ENCODE measurements at regions not wholly inside any gene's neighbourhood (a gene's known extent, or its start where the extent isn't known, plus 50 kb on each side); places are given as distances from the start of the nearest gene placed in this dataset.
A peak's percentile ranks its signal among the peaks of the same experiment; 100 is the strongest.

GRCh38 chr15:29382862-29383261, 113.2 kb upstream of the NSMCE3 start:
- H3K9ac ChIP-seq (ENCODE audit: insufficient read depth in 1 of 2, low read length in 2 of 2): no peak overlapping the region
- H3K4me3 ChIP-seq: no peak overlapping the region
- peaks cover 0 to 12% (median 0%) of the 10 kb centered on the region in 5 donors for H3K4me1 ChIP-seq (ENCODE audit: control insufficient read depth in 5 of 5, insufficient read depth in 5 of 5, low read length in 5 of 5)
- WGBS, 2 donors: 68 to 70% methylated on average over 8 of the region's 8 CpGs
- TF ChIP-seq, protein P1, sequence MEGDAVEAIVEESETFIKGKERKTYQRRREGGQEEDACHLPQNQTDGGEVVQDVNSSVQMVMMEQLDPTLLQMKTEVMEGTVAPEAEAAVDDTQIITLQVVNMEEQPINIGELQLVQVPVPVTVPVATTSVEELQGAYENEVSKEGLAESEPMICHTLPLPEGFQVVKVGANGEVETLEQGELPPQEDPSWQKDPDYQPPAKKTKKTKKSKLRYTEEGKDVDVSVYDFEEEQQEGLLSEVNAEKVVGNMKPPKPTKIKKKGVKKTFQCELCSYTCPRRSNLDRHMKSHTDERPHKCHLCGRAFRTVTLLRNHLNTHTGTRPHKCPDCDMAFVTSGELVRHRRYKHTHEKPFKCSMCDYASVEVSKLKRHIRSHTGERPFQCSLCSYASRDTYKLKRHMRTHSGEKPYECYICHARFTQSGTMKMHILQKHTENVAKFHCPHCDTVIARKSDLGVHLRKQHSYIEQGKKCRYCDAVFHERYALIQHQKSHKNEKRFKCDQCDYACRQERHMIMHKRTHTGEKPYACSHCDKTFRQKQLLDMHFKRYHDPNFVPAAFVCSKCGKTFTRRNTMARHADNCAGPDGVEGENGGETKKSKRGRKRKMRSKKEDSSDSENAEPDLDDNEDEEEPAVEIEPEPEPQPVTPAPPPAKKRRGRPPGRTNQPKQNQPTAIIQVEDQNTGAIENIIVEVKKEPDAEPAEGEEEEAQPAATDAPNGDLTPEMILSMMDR (IDR thresholded peaks at IDR 0.05; ENCODE audit: control extremely low read depth, extremely low read depth): no peak
- no peaks in the 10 kb centered on the region for H3K27me3 ChIP-seq (ENCODE audit: control insufficient read depth in 3 of 3, insufficient read depth in 3 of 3, low read length in 2 of 3)
- ATAC-seq (ENCODE audit: insufficient read depth, low FRiP score) (no peak), DNase-seq (no peak)
- H3K36me3 ChIP-seq (ENCODE audit: control insufficient read depth in 4 of 4, insufficient read depth in 4 of 4, low read length in 4 of 4): no peaks in the 10 kb centered on the region
- H3K9me3 ChIP-seq (ENCODE audit: control insufficient read depth in 4 of 4, insufficient read depth in 3 of 4, low read length in 3 of 4): peaks cover 0 to 5% (median 0%) of the 10 kb centered on the region in 4 donors
- H3K27ac ChIP-seq (ENCODE audit: low read depth in 1 of 2, low read length in 1 of 2): no peak overlapping the region

- Histone ChIP-seq H3K4me3 (no peak overlapping the region), H3K9me3 (ENCODE audit: control insufficient read depth in 4 of 4, insufficient read depth in 3 of 4, low read length in 3 of 4) (peaks cover 0 to 4% (median 0%) of the 10 kb centered on the region in 4 donors), H3K4me1 (ENCODE audit: control insufficient read depth in 5 of 5, insufficient read depth in 5 of 5, low read length in 5 of 5) (peaks cover 0 to 12% (median 0%) of the 10 kb centered on the region in 5 donors), H3K9ac (ENCODE audit: insufficient read depth in 1 of 2, low read length in 2 of 2) (no peak overlapping the region), H3K27ac (ENCODE audit: low read depth in 1 of 2, low read length in 1 of 2) (no peak overlapping the region), H3K27me3 (ENCODE audit: control insufficient read depth in 3 of 3, insufficient read depth in 3 of 3, low read length in 2 of 3) (no peaks in the 10 kb centered on the region), H3K36me3 (ENCODE audit: control insufficient read depth in 4 of 4, insufficient read depth in 4 of 4, low read length in 4 of 4) (no peaks in the 10 kb centered on the region)
- no peak for ATAC-seq (ENCODE audit: insufficient read depth, low FRiP score)
- 93 to 96% methylated on average over 6 of the region's 6 CpGs for WGBS, 2 donors
- TF ChIP-seq, protein P1 (IDR thresholded peaks at IDR 0.05; ENCODE audit: control extremely low read depth, extremely low read depth): no peak
- DNase-seq: no peak
Measured at GRCh38 chr15:29380466-29380865, 110.8 kb upstream of the NSMCE3 start.

- WGBS, 2 donors: 61 to 80% methylated on average over 9 of the region's 9 CpGs
- DNase-seq: peak in 2 of 3 donors; percentile 22 to 52
- Histone ChIP-seq H3K27me3 (ENCODE audit: control insufficient read depth in 3 of 3, insufficient read depth in 3 of 3, low read length in 2 of 3) (no peaks in the 10 kb centered on the region), H3K36me3 (ENCODE audit: control insufficient read depth in 4 of 4, insufficient read depth in 4 of 4, low read length in 4 of 4) (no peaks in the 10 kb centered on the region), H3K9me3 (ENCODE audit: control insufficient read depth in 4 of 4, insufficient read depth in 3 of 4, low read length in 3 of 4) (peaks cover 0 to 4% (median 0%) of the 10 kb centered on the region in 4 donors), H3K4me1 (ENCODE audit: control insufficient read depth in 5 of 5, insufficient read depth in 5 of 5, low read length in 5 of 5) (peaks cover 0 to 12% (median 0%) of the 10 kb centered on the region in 5 donors), H3K27ac (ENCODE audit: low read depth in 1 of 2, low read length in 1 of 2) (no peak overlapping the region), H3K4me3 (no peak overlapping the region), H3K9ac (ENCODE audit: insufficient read depth in 1 of 2, low read length in 2 of 2) (no peak overlapping the region)
- TF ChIP-seq, protein P1 (IDR thresholded peaks at IDR 0.05; ENCODE audit: control extremely low read depth, extremely low read depth): no peak
- ATAC-seq (ENCODE audit: insufficient read depth, low FRiP score): no peak
Measured at GRCh38 chr15:29379647-29380046, 110.0 kb upstream of the NSMCE3 start.

DNA sequence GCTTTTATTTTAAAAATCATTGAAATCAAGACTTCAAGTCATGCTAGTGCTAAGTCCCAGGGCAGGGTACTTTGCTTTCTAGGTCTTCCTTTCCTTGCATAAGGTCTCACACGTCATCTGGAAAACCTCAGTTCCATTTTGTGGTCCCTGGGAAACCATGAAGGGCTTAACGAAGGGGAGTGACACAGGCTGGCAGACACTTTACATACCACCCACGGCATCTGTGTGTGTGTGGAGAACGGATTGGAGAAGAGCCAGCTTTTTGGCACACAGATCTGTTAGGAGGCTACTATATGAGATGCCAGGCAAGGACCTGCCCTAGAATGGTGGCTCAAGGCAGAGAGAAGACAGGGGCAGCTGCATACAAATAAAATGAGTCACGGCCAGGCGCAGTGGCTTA, 107.5 kb upstream of the NSMCE3 start:
- Histone ChIP-seq H3K9ac (ENCODE audit: insufficient read depth in 1 of 2, low read length in 2 of 2) (no peak overlapping the region), H3K4me3 (no peak overlapping the region), H3K4me1 (ENCODE audit: control insufficient read depth in 5 of 5, insufficient read depth in 5 of 5, low read length in 5 of 5) (peaks cover 0 to 12% (median 0%) of the 10 kb centered on the region in 5 donors), H3K9me3 (ENCODE audit: control insufficient read depth in 4 of 4, insufficient read depth in 3 of 4, low read length in 3 of 4) (no peaks in the 10 kb centered on the region), H3K27me3 (ENCODE audit: control insufficient read depth in 3 of 3, insufficient read depth in 3 of 3, low read length in 2 of 3) (no peaks in the 10 kb centered on the region), H3K36me3 (ENCODE audit: control insufficient read depth in 4 of 4, insufficient read depth in 4 of 4, low read length in 4 of 4) (no peaks in the 10 kb centered on the region), H3K27ac (ENCODE audit: low read depth in 1 of 2, low read length in 1 of 2) (no peak overlapping the region)
- TF ChIP-seq, protein P1 (IDR thresholded peaks at IDR 0.05; ENCODE audit: control extremely low read depth, extremely low read depth): no peak
- DNase-seq (no peak), ATAC-seq (ENCODE audit: insufficient read depth, low FRiP score) (no peak)
- WGBS, 2 donors: 88 to 91% methylated on average over 6 of the region's 6 CpGs

Measured in lung (tissue), 11 donors.